Cardiac fibroblast (primary cell): ENCODE measurements at regions not wholly inside any gene's neighbourhood (a gene's known extent, or its start where the extent isn't known, plus 50 kb on each side); places are given as distances from the start of the nearest gene placed in this dataset.

Experiments used
- DNase-seq, 2 donors: peaks; one replicate each; pipeline versions ENCODE4 v3.0.0 to v3.0.0-alpha.2; 2010; ENCODE audit warnings: low read depth in 2 of 2
- H3K4me3 ChIP-seq, 2 donors: replicated peaks in 1 of 2; 1 replicate in 1 of 2; 2 replicates in 1 of 2; pipeline ENCODE4 v1.5.1; 2011; ENCODE audit warnings: low read depth in 2 of 2, low read length in 2 of 2, mild to moderate bottlenecking in 2 of 2, moderate library complexity in 1 of 2
- TF ChIP-seq, protein P1 (sequence below): IDR thresholded peaks from one replicate; pipeline ENCODE4 v1.5.1; 2011; ENCODE audit warnings: low read depth, mild to moderate bottlenecking, low read length, inconsistent platforms

GRCh38 chr4:4721636-4722035 lies 137.8 kb upstream of the MSX1 start:
- DNase-seq: no peak
- TF ChIP-seq, protein P1, sequence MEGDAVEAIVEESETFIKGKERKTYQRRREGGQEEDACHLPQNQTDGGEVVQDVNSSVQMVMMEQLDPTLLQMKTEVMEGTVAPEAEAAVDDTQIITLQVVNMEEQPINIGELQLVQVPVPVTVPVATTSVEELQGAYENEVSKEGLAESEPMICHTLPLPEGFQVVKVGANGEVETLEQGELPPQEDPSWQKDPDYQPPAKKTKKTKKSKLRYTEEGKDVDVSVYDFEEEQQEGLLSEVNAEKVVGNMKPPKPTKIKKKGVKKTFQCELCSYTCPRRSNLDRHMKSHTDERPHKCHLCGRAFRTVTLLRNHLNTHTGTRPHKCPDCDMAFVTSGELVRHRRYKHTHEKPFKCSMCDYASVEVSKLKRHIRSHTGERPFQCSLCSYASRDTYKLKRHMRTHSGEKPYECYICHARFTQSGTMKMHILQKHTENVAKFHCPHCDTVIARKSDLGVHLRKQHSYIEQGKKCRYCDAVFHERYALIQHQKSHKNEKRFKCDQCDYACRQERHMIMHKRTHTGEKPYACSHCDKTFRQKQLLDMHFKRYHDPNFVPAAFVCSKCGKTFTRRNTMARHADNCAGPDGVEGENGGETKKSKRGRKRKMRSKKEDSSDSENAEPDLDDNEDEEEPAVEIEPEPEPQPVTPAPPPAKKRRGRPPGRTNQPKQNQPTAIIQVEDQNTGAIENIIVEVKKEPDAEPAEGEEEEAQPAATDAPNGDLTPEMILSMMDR: no peak
- H3K4me3 ChIP-seq: no peak overlapping the region

GRCh38 chr4:4720646-4721045 lies 138.8 kb upstream of the MSX1 start:
- no peak for DNase-seq
- H3K4me3 ChIP-seq: no peak overlapping the region
- TF ChIP-seq, protein P1: no peak

DNA sequence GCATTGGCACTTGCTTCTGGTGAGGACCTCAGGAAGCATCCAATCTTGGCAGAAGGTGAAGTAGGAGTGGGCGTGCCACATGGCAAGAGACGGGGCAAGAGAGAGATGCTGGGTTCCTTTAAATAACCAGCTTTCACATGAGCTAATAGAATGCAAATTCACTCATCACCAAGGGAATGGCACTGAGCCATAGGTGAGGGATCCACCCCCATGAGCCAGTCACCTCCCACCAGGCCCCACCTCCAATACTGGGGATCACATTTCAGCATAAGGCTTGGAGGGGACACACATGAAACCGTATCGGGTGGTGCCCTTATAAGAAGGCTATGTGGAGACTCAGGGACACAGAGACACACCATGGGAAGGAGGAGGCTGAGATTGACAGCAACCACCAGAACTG lies 140.0 kb upstream of the MSX1 start:
- no peak for DNase-seq
- TF ChIP-seq, protein P1: no peak
- no peak overlapping the region for H3K4me3 ChIP-seq

- TF ChIP-seq, protein P1: no peak
- no peak for DNase-seq
Observed at GRCh38 chr4:4717692-4718091, 141.8 kb upstream of the MSX1 start.

GRCh38 chr4:4714331-4714730 lies 145.1 kb upstream of the MSX1 start:
- TF ChIP-seq, protein P1: no peak
- H3K4me3 ChIP-seq: no peak overlapping the region

More at GRCh38 chr4:4717692-4718091, 141.8 kb upstream of the MSX1 start:
- H3K4me3 ChIP-seq: no peak overlapping the region

GRCh38 chr4:4712800-4713528 lies 146.5 kb upstream of the MSX1 start:
- TF ChIP-seq, protein P1: no peak
- no peak for DNase-seq
- no peak overlapping the region for H3K4me3 ChIP-seq

More at GRCh38 chr4:4714331-4714730, 145.1 kb upstream of the MSX1 start:
- DNase-seq: no peak

DNA sequence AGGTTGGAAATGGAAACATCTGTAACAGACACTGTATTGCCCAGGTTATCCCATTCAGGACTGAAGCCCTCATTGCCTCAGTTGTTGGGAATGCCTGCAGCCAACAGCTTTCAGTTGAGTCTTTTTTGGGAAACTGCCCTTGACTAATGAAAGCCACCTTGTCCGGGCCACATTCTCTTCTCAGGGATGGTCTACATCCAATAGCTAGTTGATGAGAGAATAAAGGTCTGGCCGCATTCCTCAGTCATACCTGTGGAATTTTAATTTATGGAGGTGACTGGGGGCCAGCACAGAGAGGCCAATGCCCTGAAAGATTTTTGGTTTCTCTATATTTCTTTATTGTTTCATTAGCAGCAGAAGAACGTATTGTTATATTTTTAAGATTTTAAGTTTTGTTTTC lies 147.6 kb upstream of the MSX1 start:
- no peak overlapping the region for H3K4me3 ChIP-seq
- TF ChIP-seq, protein P1: no peak
- no peak for DNase-seq
